ENCODE measurements at regions not wholly inside any gene's neighbourhood (a gene's known extent, or its start where the extent isn't known, plus 50 kb on each side); places are given as distances from the start of the nearest gene placed in this dataset.

DNA sequence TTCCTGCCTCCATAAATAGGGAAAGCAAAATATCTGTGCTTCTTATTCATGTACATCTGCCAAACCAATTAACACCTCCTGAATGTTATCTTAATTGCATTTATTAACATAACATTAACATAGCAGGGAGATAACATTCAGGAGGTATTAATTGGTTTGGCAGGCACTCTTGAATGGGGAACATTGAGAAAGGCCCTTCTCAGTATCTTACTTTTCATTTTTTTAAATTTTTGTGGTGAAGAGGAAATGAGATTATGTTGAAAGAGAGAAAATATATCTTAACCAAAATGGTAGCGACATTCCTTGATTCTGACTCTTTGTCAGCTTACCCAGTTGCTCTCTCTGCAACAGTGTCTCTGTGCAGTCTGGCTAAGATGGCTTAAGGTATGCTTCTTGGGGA, 100.4 kb upstream of the TLE1 start:
- Mint-ChIP-seq H3K4me1 (ENCODE audit: low read depth, unreplicated experiment) (no peaks in the 10 kb centered on the region), H3K36me3 (ENCODE audit: insufficient read depth, unreplicated experiment) (no peaks in the 10 kb centered on the region), H3K9me3 (ENCODE audit: low read depth, unreplicated experiment) (no peaks in the 10 kb centered on the region), H3K27ac (ENCODE audit: unreplicated experiment) (no peak overlapping the region), H3K4me3 (ENCODE audit: low read depth, unreplicated experiment) (no peak overlapping the region), H3K27me3 (ENCODE audit: unreplicated experiment) (no peaks in the 10 kb centered on the region)
- DNase-seq = no peak
- intact Hi-C loops (cut with micrococcal nuclease; ENCODE audit: unreplicated experiment) = no loop called here
- CTCF ChIA-PET = no interaction called here
- BruUV-seq (replicated peaks) = no TSS peak
- TF ChIP-seq, protein P1, sequence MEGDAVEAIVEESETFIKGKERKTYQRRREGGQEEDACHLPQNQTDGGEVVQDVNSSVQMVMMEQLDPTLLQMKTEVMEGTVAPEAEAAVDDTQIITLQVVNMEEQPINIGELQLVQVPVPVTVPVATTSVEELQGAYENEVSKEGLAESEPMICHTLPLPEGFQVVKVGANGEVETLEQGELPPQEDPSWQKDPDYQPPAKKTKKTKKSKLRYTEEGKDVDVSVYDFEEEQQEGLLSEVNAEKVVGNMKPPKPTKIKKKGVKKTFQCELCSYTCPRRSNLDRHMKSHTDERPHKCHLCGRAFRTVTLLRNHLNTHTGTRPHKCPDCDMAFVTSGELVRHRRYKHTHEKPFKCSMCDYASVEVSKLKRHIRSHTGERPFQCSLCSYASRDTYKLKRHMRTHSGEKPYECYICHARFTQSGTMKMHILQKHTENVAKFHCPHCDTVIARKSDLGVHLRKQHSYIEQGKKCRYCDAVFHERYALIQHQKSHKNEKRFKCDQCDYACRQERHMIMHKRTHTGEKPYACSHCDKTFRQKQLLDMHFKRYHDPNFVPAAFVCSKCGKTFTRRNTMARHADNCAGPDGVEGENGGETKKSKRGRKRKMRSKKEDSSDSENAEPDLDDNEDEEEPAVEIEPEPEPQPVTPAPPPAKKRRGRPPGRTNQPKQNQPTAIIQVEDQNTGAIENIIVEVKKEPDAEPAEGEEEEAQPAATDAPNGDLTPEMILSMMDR (IDR thresholded peaks at IDR 0.05; ENCODE audit: unreplicated experiment) = no peak

DNA sequence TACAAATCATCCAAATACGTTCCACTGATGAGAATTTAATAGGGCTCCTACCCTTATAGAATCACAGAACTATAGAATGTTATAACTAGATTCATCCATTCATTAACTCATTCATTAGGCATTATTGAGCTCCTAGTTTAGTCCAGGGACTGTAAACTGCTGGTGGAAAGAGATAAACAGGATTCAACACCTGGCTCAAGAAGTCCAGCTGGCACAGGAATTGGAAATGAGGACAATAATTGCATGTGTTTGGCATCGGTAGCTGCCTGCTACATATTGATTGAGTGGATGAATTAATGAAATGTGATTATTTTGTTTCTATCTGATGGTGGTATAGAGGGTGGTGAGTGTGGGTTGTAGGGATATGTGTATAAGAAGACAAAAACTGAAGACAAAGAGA, 100.8 kb upstream of the TLE1 start:
- intact Hi-C loops (cut with micrococcal nuclease; ENCODE audit: unreplicated experiment) = no loop called here
- no peak for DNase-seq
- TF ChIP-seq, protein P1 (IDR thresholded peaks at IDR 0.05; ENCODE audit: unreplicated experiment) = no peak
- Mint-ChIP-seq H3K4me1 (ENCODE audit: low read depth, unreplicated experiment) (no peaks in the 10 kb centered on the region), H3K27me3 (ENCODE audit: unreplicated experiment) (no peaks in the 10 kb centered on the region), H3K9me3 (ENCODE audit: low read depth, unreplicated experiment) (no peaks in the 10 kb centered on the region), H3K4me3 (ENCODE audit: low read depth, unreplicated experiment) (no peak overlapping the region), H3K36me3 (ENCODE audit: insufficient read depth, unreplicated experiment) (no peaks in the 10 kb centered on the region), H3K27ac (ENCODE audit: unreplicated experiment) (no peak overlapping the region)
- CTCF ChIA-PET = no interaction called here
- no TSS peak for BruUV-seq (replicated peaks)

DNA sequence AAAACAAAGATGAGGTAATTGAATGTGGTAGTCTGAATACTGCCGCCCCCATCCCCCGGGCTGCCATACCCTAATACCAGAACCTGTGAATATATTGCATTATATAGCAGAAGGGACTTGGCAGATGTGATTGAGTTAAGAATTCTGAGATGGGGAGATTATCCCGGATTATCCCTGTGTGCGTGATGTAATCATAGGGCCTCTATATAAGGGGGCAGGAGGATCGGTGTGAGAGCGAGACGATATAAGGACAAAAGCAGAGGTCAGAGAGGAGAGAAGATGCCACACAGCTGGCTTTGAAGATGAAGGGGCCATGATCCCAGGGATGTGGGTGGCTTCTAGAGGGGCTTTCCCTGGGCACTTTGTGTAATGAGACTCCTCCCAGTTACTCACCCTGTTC, 101.7 kb upstream of the TLE1 start:
- no peak for DNase-seq
- Mint-ChIP-seq H3K4me1 (ENCODE audit: low read depth, unreplicated experiment) (no peaks in the 10 kb centered on the region), H3K36me3 (ENCODE audit: insufficient read depth, unreplicated experiment) (no peaks in the 10 kb centered on the region), H3K27ac (ENCODE audit: unreplicated experiment) (no peak overlapping the region), H3K9me3 (ENCODE audit: low read depth, unreplicated experiment) (no peaks in the 10 kb centered on the region), H3K27me3 (ENCODE audit: unreplicated experiment) (no peaks in the 10 kb centered on the region), H3K4me3 (ENCODE audit: low read depth, unreplicated experiment) (no peak overlapping the region)
- TF ChIP-seq, protein P1 (IDR thresholded peaks at IDR 0.05; ENCODE audit: unreplicated experiment) = no peak
- CTCF ChIA-PET = no interaction called here
- BruUV-seq (replicated peaks) = no TSS peak
- intact Hi-C loops (cut with micrococcal nuclease; ENCODE audit: unreplicated experiment) = no loop called here

DNA sequence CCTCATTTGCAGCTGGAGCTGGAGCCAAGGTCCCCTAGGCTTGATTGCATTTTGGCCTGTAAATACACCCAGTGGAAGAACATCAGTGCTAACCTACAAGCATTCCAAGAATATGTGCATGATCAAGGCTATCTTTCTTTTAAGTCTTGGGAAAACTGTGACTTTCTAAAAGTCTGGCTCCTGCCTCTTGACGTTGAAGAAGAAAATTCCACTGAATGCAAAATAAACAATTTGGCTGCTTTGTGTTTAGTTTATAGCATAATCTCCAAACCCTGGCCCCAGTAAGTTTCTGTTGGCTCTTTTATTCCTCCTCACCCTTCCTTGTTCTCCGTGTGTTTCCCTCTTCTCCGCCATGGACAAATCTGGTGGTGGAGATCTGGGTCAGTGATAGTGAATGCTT, 109.3 kb upstream of the TLE1 start:
- intact Hi-C loops (cut with micrococcal nuclease; ENCODE audit: unreplicated experiment) = no loop called here
- H3K9me3 Mint-ChIP-seq (ENCODE audit: low read depth, unreplicated experiment) = no peaks in the 10 kb centered on the region
- CTCF ChIA-PET = no interaction called here
- TF ChIP-seq, protein P1 (IDR thresholded peaks at IDR 0.05; ENCODE audit: unreplicated experiment) = no peak
- peaks cover 13% of the 10 kb centered on the region for H3K4me1 Mint-ChIP-seq (ENCODE audit: low read depth, unreplicated experiment)
- no peak overlapping the region for H3K4me3 Mint-ChIP-seq (ENCODE audit: low read depth, unreplicated experiment)
- DNase-seq = no peak
- BruUV-seq (replicated peaks) = no TSS peak
- H3K27me3 Mint-ChIP-seq (ENCODE audit: unreplicated experiment) = no peaks in the 10 kb centered on the region
- no peak overlapping the region for H3K27ac Mint-ChIP-seq (ENCODE audit: unreplicated experiment)
- H3K36me3 Mint-ChIP-seq (ENCODE audit: insufficient read depth, unreplicated experiment) = no peaks in the 10 kb centered on the region

DNA sequence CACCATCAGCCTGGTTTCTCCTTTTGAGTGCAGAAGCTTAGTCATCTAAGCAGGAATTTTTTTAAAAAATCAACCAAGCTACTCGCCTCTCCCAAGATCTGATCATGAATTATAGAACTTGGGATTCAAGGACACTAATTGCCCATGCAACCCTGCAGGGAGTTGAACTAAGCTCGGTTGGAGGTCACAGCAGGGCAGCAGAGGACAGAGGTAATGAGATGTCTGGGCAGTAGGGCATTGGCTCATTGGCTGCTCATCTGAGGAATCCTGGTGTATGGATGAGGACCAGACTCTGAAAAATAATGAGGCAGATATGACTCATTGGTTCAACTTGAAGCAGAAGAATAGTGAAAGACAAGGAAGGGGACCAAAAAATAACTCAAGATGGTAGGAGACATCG, 111.8 kb upstream of the TLE1 start:
- no peak for DNase-seq

More for the DNA sequence above, 111.8 kb upstream of the TLE1 start:
- Mint-ChIP-seq H3K9me3 (ENCODE audit: low read depth, unreplicated experiment) (no peaks in the 10 kb centered on the region), H3K27ac (ENCODE audit: unreplicated experiment) (peak overlapping the region; percentile 45), H3K4me1 (ENCODE audit: low read depth, unreplicated experiment) (peaks cover 13% of the 10 kb centered on the region), H3K4me3 (ENCODE audit: low read depth, unreplicated experiment) (no peak overlapping the region), H3K27me3 (ENCODE audit: unreplicated experiment) (no peaks in the 10 kb centered on the region), H3K36me3 (ENCODE audit: insufficient read depth, unreplicated experiment) (no peaks in the 10 kb centered on the region)
- intact Hi-C loops (cut with micrococcal nuclease; ENCODE audit: unreplicated experiment) = no loop called here
- BruUV-seq (replicated peaks) = no TSS peak
- TF ChIP-seq, protein P1 (IDR thresholded peaks at IDR 0.05; ENCODE audit: unreplicated experiment) = no peak
- CTCF ChIA-PET = interaction anchor here (1.0 kb wide), 1 partner anchor 619 kb away, joined by 3 read pairs; no protein-coding TSS in a partner anchor
